NCI-H146 treated with DMSO at 0.1 percent for 48 hours (cell line): ENCODE measurements at regions not wholly inside any gene's neighbourhood (a gene's known extent, or its start where the extent isn't known, plus 50 kb on each side); places are given as distances from the start of the nearest gene placed in this dataset.

ENCODE experiments used
- DNase-seq: peaks from one replicate; lab custom pipeline; 2025; ENCODE audit not compliant: unreplicated experiment; lab: John Stamatoyannopoulos, UW

DNA sequence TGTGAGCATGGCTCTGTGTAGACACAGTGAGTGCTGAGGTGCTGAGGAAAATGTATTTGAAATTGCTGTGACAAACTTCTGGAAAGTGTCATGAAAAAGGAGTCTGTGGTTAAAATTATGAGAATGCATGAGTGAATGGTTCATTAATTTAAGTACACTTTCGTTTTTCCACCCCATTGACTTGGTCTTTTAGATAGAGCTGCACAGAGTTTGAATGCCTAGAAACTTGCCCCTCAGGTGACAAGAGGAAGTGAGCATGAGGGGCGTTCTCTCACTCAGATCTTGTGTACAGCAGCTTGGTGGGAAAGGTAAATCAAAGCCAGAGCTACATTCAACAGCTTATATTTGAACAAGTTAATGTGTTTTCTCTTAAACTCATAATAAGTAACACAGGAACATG, 296.8 kb downstream of the WDR72 start:
- DNase-seq = no peak

DNA sequence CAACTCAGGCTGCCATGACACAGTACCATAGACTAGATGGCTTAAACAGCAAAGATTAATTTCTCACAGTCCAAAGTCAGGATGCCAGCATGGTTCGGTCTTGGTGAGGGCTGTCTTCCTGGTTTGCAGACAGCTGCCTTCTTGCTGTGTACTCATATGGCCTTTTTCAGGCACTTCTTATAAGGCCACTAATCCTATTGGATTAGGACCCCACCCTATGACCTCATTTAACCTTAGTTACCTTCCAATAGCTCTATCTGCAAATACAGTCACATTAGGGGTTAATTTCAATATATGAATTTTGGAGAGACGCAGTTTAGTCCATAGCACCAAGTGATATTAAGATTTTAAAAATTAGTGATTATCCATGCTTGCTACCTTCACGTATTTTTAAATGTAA, 297.8 kb downstream of the WDR72 start:
- DNase-seq = no peak

DNA sequence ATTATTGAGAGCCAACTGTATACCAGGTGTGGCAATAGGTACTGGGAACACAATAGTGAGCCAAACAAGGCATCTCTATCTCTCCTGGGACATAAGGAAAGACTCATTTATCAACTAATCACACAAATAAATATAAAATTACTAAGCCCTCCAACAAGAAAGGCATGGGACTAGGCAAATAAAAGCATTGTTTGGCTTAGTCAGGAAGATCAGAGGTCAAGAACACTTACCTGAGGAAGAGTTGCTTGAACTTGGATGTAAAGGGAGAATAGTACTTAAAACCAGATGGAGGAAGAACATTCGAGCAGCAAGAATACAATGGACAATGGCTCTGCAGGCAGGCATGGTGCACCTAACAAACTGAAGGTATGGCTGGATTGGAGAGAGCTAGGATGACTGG, 300.7 kb downstream of the WDR72 start:
- DNase-seq = no peak

DNA sequence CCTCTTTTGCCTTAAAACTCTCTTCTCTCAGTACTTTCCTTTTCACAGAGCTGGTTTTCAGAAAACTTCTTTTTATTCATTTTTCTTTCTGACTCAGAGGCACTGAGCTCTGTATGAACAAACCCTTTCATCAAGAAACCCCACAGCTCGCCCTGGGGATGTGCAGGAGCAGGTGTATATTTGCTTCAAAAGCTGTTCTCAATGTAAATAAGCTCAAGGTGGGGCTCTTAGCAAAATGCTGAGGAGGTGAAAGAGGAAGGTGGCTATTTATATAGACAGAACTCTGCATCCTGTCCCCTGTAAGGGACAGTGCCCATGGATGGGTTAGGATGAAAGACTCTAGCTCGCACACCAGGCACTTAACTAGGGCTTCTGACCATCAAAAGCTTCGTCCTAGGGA, 302.0 kb downstream of the WDR72 start:
- DNase-seq = peak; percentile 71

DNA sequence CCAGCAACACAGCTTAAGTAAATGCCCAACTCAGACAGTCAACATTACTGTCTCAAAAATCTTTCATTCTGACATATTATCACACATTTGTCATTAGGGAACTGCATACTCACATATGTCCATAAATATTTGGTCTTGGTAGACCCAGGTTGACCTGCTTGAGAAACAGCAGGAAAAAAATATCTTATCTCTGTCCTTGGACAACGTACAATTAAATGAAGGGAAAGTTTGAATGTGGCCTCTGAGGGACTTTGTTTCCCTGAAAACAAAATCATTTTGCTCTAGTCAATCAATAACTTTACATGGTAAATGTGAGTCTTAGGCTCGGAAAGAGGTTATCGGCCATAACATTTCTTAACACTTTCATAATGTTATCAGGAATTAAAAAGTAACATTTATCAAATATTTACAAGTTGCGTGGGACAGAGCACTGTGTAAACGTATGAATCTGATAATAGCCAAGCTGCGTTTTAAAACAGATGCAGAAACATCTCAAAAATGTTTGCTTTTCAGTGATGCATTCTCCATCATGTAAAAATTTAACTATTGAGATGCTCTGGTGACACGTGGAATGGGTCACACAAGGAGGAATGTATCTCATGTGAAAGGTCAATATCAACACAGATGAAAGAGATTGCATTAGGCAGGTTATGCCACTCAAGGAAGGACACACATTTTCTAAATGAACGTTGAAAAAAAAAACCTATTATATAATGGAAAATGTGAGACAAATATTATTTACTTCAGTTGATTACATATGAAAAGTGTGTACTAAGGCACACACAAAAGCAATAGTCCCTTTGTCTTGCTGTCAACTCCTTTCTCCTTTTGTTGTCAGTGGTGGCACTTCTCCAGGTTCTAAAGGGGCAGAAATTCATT, 304.4 kb downstream of the WDR72 start:
- DNase-seq = no peak

DNA sequence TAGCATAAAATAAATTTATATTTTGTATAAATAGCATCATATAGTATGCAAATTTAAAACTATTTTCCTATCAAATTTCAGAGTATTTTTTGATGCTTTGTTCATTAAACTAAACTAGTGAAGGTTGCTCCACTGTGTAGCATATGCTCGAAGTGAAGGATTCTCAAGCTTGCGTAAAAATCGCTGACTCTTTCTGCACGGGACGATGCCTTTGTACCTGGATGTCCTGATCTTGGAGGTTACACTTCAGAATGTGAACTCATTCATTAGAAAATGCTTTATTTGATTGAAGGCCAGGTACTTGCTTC, 305.0 kb downstream of the WDR72 start:
- no peak for DNase-seq

DNA sequence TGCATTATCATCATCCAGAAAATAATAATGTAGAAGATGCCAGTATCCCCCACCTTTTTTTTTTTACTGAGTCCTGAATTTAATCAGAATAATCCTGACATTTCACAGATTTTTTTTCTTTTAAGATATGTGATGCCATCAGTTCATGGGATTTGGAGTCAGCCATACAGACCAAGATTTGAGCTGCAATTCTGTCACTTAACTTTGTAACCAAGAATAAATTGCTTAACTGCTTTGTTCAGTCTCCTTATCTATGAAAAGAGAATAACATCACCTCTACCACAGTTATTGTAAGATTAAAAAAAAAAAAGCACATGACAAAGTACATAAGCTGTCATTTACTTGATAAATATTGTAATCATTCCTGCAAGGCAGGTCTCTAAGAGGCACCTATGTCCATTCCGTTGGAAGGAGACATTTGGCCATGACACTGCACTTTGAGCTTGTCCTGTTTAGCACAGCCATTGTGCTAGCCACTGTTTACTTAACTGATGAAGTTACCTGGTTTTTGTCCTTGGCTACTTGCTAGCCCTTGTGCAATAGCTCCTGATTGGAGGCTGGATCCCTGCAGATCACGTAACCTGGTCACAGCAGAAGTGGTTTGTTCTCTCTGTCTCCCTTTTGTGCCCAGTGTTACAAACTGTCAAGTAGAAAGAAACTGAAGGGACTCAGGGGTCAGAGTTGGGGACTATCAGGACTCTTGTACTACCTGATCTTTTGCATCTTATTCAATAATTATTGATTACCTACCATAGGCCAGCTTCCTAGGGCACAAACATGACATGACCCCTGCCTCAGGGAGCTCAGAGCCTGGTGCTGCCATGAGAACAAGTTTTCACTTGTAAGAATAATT, 306.0 kb downstream of the WDR72 start:
- peak; percentile 17 for DNase-seq

DNA sequence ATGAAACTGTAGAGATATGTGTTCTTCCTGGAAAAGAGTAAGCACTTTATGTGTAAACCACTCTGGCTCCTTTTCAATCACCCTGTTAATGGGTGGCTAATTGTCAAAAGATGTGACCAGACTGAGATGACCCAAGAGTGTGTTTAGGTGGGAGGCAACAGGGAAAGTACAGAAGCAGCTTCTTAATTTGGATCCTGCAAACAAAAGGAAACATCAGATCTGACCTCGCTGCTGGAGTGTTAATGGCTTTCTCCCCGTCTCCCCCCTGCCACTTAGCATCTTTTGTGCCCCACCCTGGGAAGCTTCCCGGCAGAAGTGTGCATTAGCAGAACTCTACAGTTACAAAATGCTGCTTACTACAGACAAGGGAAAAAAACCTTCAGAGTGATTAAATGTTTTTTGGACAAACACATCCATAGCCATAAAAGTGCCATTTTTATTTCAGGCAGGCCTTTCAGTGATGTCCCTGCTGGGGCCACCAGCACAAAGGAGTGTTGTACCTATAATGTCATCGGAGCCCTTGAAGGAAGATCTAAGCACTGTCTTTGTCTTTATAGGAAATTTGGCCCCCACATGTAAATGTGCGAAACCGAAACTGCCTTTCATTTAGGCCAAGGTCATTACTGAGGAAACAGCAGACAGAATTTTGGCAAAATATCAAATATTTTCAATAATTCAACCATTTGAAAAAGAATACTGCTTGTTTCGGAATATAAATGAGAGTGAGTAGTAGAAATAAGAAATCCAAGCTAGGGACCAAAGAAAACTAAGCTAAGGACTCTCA, 311.0 kb downstream of the WDR72 start:
- DNase-seq = no peak

DNA sequence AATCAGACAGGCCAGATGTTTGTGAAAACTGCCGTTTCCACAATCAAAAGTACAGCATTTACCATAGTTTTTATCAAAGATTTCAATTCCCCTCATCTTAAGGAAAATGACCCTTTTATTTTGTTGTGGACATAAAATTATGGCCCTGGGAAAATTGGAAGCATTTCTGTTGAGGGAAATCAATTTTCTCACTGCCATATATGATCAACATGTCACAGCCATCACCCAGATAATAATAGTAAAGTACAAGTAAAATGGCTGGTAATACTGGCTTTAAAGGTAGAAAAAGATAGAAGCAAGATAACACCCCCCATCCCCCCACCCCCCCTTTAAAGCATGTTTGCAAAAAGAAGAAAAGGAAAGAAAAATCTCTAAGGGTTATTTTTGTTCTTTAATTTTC, 311.7 kb downstream of the WDR72 start:
- DNase-seq = no peak

DNA sequence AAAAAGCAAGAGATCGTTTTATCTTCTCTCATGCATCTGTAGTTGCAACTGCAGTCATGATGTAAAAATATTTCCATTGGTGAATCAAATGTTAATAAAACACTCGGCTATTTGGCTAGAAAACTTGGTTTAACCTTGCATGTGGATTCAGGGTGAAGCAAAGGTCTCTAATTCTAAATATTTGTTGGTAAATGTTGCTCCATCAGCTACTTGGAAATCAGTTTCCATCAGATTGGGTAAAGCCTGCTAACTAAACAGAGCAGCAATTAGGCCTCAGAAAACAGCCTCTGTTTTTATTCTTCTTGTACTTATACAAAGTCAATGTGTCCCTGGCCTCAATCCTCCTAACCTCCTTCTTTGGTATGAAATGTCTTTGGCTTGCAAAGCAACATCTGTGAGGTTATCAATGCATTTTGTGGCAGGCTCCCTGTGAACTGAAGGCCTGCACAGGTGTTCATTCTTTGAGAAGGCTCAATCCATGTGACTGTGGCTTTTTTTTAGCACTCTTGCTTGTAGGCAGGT, 312.3 kb downstream of the WDR72 start:
- DNase-seq = no peak

DNA sequence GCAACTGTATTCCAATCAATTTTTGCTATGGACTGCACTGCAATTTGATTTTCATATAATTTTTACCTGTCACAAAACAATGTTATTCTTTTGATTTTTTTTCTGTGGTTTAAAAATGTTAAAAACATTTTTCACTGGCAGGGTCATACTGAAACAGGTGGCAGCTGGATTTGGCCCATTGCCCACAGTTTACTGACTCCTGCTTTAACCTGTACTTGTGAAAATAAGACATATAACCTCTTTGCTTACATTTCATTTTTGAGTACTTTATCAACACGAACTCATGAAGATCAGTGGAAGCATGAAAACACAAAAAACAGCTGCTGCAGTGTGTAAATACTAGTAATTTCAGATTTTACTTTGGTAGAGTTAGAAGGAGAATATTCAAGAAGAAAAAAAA, 313.1 kb downstream of the WDR72 start:
- no peak for DNase-seq

DNA sequence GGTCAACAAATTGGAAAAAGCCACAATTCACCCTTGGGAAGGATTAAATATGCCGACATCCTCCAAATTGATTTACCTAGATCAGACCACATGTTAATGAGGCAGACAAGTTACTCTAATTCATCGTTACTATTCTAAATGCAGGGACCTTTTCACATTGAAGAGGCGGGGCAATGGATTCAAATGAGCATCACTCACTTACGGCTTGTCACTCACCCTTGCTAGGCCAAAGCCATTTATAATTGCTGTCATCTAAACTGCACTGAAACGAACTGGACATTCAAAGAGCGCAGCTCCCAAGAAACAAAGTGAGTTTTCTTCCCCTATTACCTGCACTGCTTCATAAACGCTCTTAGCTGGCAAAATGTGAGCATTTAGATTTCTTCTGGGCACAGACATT, 313.9 kb downstream of the WDR72 start:
- no peak for DNase-seq

DNA sequence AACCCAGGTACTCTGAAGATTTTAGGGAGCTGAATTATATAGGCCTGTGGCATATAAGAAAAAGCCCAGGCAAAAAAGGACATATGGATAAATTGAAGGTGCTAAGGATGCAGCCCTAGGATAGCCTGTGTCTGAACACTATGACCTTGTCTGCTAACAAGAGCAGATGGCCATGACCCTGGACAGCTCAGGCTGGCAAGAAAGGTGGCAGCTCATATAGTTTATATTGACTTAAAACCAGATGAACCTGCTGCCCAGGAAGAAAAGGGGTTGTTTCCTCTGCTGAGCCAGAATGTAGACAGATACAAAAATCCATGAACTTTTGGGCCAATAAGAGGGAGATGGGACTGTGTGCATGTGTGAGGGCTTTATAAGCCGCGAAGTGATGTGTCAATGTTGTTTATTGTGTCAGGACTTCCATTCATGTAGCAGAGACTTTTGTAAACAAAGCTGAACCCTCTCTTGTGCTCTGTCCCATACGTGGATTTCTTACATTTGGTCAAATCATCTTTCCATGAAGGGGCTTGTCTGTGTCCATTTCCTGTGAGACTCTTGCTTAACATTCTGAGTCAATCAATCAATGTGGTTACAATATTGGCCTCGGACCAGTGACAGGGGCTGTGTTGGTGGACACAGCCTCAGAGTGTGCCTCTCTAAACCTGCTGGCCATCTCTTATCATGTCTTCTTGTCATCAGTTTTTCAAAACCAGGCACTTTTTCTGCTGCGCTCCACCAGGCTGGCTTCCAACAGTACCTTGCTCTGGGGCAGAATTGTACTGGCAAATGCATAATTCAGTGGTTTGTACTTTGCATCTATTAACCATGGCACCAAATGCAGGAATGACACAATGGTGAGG, 321.2 kb downstream of the WDR72 start:
- no peak for DNase-seq

DNA sequence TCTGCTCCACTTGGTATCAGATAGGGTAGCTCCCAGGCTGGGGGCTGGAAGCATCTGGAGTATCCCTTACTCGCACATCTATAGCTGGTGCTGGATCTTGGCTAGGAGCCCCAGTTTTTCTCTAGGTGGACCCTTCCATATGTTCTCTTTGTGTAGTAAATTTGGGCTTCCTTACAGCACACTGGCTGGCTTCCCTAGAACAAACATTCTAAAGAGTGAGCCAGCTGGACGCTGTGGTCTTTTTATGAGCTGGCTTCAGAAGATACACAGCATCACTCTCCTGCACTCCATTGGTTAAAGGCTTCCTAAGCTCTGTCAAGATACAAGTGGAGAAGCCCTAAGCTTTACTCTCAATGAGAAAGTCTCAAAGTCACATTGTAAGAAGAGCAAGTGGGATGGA, 322.1 kb downstream of the WDR72 start:
- DNase-seq = no peak

DNA sequence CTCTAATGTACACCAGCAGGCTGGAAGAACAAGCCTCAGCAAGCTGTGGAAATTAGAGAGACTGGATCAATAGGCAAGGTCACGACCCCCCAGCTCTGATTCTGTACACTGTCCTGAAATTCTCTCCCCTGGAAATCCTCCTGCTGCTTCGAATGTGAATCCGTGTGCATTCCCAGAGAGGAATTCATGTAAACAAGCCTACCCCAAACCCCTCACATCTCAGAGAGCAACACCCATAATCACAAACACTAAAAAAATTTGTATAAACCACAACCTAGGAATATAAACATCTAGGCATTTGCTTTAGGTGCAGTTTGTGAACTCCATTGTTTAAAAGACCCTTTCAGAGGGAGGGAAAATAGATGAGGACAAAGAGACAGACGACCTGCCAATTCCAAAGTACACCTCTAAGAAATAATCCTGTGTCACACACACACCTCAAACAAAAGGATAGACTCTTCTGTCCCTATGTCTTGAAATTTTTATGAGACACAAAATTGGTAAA, 325.2 kb downstream of the WDR72 start:
- peak; percentile 29 for DNase-seq

DNA sequence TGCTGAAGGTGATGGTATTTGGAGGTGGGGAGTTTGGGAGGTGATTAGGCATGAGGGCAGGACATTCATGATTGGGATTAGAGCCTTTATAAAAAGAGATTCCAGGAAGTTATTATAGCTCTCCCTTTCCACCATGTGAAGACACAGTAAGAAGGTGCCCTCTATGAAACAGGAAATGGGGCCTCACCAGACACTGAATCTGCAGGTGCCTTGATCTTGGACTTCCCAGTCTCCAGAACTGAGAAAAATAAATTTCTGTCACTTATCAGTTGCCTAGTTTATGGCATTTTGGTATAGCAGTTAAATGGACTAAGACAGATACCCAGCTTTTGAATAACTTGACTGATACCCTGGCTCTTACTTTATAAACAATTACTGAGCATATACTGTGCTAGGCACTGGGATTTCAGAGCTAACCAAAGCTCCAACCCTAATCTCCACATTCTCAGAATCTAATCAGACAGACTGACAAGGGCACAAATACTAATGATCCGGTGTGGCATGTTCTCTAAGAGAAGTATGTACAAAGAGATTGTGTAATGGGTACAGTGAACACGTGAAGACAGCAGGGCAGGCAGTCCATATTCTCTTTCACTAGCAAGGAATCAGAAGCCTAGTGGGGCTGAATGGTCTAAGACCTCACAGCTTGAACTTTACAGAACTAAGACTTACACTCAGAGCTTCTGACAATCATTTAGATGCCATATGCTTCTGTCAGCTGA, 343.1 kb downstream of the WDR72 start:
- DNase-seq = no peak

DNA sequence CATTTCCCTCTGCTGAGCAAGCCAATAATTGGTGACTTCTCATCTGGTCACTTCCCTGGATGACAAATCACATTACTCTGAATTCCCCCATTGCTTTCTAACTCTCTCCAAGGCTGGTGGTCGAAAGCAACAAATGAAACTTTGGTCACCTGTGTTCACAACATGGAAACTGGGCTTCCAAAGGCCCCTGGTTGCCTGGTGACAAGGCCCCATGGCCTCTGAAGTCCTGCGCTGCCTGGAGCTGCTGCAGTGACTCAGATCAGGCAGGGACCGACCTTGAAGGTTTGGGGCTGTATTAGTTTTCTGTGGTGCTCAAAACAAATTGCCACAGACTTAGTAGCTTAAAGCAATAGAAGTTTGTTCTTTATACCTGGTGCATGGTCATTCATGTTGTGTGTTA, 345.3 kb downstream of the WDR72 start:
- no peak for DNase-seq

DNA sequence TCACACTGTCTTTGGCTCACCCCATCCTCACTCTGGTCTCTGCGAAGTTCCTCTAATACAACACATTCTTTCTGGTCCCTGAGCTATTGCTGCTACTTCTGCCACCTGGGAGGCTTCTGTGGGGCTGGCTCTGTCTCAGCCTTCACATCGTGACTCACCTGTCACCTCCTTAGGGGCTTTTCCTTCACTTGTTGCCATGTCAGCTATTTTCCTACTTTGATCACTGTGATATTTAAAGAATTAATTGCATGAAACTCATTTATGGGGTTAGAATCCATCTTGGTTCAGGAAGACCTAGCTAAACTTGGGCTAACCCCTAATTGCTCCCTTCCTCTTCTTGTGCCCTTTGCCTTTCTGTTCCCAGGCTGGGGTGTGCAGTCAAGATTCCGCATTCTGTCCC, 346.9 kb downstream of the WDR72 start:
- no peak for DNase-seq

DNA sequence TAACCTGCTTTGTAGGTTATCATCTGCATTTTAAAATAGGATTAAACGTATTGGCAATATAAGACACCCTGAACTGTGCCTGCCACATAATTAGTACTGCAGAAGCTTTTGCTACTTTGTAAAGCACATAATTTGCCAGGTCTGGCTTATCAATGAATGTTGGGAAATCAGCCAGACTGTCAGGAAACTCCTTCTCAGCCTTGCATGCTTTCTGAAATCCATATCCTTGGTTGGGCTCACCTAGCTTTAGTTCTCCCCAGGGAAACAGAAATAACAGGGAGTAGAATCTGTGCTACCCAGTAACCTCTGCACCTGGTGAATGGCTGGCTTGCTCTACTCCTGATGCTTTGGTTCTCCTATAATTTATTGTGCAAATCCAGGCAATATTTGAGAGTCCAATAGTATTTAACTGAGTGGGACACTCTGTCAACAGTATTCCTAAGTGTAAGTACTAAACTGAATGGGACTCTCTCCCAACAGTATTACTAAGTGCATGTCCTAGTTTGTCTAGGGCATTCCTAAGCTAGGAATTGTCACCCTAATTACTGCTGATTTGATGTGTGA, 354.5 kb downstream of the WDR72 start:
- no peak for DNase-seq
